ENCODE measurements at regions not wholly inside any gene's neighbourhood (a gene's known extent, or its start where the extent isn't known, plus 50 kb on each side); places are given as distances from the start of the nearest gene placed in this dataset.
"Not testable (repeated sequence)": the region's sequence is repeated elsewhere in the genome, so short reads cannot be mapped to it uniquely, and the experiment has no call there.

DNA sequence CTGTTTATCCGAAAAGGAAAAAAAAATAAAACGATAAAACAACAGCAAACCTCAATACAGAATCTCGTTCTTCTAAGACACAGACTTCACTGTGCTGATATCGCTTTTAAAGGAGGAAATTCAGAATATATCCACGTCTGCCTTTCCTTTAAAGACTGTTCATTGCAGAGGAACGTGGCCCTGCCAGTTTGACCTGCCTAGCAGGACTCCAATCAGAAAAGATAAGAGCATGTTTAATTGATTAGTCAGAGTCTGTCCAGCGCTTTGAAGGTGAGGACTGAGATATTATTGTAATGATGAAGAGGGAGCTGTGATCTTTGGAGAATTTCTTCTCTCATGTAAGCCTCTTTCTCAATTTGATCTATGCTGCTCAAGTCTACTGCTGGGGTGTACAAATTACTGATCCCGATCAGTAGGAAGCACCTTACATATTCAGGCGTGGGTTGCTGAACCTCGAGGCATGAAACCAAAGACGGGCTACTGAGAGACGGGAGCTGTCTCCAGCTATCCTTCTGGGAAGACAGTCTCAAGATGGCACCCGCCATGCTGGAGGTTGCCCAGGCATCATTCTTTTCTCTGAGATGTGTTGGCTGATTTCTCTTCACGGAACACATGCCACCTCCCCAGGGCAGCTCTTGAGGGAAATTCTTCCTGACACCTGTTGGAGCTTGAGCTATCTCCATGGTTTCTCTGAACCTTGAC lies 146.1 kb downstream of the SHOX start:
- Mint-ChIP-seq H3K36me3 (ENCODE audit: low read depth) (no peaks in the 10 kb centered on the region), H3K4me1 (ENCODE audit: low read depth) (no peaks in the 10 kb centered on the region), H3K4me3 (no peak overlapping the region), H3K9me3 (peaks cover 11% of the 10 kb centered on the region), H3K27me3 (ENCODE audit: low read depth) (no peaks in the 10 kb centered on the region), H3K27ac (no peak overlapping the region)

DNA sequence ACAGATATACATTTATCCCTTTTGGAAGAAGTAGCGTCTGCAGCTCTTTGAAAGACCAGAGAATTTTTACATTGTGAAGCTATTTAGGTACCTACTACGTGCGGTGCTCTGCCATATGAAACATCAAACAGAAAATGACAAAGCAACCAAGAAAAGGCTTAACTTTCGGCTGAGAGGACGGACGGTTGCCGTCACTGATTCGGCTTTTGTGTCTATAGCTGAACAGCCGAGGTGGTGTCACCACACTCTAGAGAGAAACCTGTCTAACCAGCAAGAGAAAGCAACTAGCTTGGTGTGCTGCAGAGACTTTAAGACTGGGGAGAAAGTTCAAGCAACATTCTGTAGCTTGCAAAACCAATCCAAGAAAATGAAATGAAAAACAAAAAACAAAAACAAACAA lies 145.5 kb downstream of the SHOX start:
- no peaks in the 10 kb centered on the region for H3K27me3 Mint-ChIP-seq (ENCODE audit: low read depth)
- no peak overlapping the region for H3K27ac Mint-ChIP-seq
- no peaks in the 10 kb centered on the region for H3K36me3 Mint-ChIP-seq (ENCODE audit: low read depth)
- H3K4me1 Mint-ChIP-seq (ENCODE audit: low read depth): no peaks in the 10 kb centered on the region
- peaks cover 8% of the 10 kb centered on the region for H3K9me3 Mint-ChIP-seq
- H3K4me3 Mint-ChIP-seq: no peak overlapping the region

DNA sequence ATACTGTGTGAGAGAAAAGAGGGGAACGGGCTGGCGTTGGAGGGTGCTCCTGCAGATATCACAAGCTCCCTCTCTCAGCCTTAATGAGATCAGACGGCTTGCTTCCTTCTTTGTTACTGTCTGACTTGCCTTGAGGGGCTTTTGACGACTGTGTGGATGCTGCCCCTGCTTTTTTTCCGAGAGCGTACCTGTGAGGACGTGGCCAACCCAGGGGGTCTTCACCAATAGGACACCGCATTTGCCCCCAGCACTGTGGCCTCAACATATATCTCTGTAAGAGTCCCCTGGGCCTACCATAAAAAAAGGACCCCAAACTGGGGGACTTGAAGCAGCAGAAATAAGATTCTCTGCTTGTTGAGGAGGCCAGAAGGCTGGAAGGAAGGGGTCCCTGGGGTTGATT lies 143.9 kb downstream of the SHOX start:
- H3K27me3 Mint-ChIP-seq (ENCODE audit: low read depth): no peaks in the 10 kb centered on the region

DNA sequence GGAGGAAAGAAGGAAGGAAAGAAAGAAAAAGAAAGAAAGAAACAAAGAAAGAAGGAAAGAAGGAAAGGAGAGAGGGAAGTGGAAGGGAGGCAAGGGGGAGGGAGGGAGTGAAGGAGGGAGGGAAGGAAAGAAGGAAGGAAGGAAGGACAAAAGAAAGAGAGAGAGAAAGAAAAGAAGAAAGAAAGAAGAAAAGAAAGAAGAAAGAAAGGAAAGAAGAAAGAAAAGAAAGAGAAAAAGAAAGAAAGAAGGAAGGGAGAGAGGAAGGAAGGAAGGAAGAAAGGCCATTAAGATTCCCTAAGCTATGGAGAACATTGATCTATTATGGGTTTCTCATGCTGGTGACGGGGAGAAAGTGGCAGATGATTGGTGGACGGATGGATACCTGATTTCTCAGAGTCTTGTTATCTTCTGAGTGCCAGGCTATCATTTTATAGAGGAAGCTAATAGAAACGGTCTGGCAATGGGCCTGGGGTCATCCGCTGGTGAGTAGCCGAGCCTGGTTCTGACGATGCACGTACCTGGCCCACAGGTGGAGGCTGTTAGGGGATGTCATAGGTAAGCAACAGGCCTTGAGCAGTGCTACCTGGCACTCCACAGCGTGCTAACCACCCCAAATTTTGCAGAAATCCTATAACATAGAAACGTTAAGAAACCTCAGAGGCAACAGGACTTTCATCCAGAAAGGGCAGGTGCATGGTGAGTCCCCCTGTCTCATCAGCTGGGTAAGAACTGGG lies 142.9 kb downstream of the SHOX start:
- no peaks in the 10 kb centered on the region for H3K4me1 Mint-ChIP-seq (ENCODE audit: low read depth)
- no peaks in the 10 kb centered on the region for H3K9me3 Mint-ChIP-seq
- H3K4me3 Mint-ChIP-seq: no peak overlapping the region
- no peak overlapping the region for H3K27ac Mint-ChIP-seq
- no peaks in the 10 kb centered on the region for H3K27me3 Mint-ChIP-seq (ENCODE audit: low read depth)
- no peaks in the 10 kb centered on the region for H3K36me3 Mint-ChIP-seq (ENCODE audit: low read depth)

More for the DNA sequence above, 143.9 kb downstream of the SHOX start:
- no peak overlapping the region for H3K27ac Mint-ChIP-seq
- no peaks in the 10 kb centered on the region for H3K36me3 Mint-ChIP-seq (ENCODE audit: low read depth)
- peaks cover 8% of the 10 kb centered on the region for H3K9me3 Mint-ChIP-seq
- no peak overlapping the region for H3K4me3 Mint-ChIP-seq
- H3K4me1 Mint-ChIP-seq (ENCODE audit: low read depth): no peaks in the 10 kb centered on the region

DNA sequence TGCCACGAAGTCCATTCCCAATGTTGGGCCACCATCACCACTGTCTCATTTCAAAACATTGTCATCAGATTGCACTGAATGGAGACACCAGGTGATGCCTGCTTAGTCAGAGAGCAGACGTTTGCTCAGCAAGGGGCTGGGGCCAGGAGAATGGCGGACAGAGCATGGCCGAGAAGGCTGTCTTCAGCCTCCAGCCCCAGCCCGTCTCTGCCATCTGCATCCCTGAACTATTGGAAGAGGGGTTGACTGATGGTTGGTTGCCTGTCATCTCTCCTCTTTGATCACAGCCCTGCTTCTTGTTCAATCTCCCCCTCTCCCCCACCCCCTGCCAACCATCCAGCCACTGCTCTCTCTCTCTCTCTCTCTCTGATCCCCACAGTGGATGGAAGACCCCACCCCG lies 140.9 kb downstream of the SHOX start:
- peaks cover 12% of the 10 kb centered on the region for H3K9me3 Mint-ChIP-seq
- H3K4me3 Mint-ChIP-seq: no peak overlapping the region
- H3K36me3 Mint-ChIP-seq (ENCODE audit: low read depth): no peaks in the 10 kb centered on the region
- no peaks in the 10 kb centered on the region for H3K4me1 Mint-ChIP-seq (ENCODE audit: low read depth)
- H3K27ac Mint-ChIP-seq: no peak overlapping the region
- no peaks in the 10 kb centered on the region for H3K27me3 Mint-ChIP-seq (ENCODE audit: low read depth)

DNA sequence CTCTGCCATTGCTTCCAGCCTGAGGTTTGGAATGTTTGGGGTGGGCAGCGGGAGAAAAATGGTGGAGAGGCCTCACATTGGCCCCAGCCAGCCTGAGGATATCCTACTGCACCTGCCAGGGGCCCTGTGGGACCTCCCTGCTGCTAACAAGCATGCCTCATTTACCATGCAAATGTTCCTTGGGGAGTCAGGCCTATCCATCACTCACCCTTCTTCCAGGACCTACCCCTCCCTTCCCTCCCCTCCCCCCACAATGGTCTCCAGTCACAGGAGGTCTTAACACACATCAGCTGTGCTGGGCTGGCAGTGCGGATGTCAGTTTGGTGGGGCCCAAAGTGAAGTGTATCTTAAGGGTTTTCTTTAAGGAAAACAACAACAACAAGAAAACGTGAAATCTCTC lies 139.2 kb downstream of the SHOX start:
- H3K36me3 Mint-ChIP-seq (ENCODE audit: low read depth): no peaks in the 10 kb centered on the region
- peaks cover 12% of the 10 kb centered on the region for H3K9me3 Mint-ChIP-seq
- H3K4me3 Mint-ChIP-seq: no peak overlapping the region
- no peaks in the 10 kb centered on the region for H3K4me1 Mint-ChIP-seq (ENCODE audit: low read depth)
- no peak overlapping the region for H3K27ac Mint-ChIP-seq
- no peaks in the 10 kb centered on the region for H3K27me3 Mint-ChIP-seq (ENCODE audit: low read depth)

DNA sequence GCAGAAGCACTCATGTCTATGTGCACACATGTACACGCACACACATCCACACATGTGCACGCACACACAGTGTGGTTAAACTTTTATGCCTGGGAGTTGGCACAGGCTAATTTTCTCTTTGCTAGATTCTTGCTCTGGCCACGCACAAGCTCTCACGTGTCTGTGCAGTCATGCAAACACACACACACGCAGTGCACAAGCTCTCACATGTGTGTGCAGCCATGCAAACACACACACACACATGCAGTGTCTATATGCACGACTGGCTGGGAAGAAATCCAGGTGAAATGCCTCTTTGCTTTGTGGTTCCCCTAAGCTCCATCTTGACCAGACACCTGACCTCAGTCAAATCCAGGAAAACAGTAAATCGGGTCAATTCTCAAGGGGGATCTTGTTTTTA lies 138.0 kb downstream of the SHOX start:
- Mint-ChIP-seq H3K4me3 (no peak overlapping the region), H3K36me3 (ENCODE audit: low read depth) (no peaks in the 10 kb centered on the region), H3K9me3 (peaks cover 12% of the 10 kb centered on the region), H3K27me3 (ENCODE audit: low read depth) (no peaks in the 10 kb centered on the region), H3K4me1 (ENCODE audit: low read depth) (no peaks in the 10 kb centered on the region), H3K27ac (no peak overlapping the region)

DNA sequence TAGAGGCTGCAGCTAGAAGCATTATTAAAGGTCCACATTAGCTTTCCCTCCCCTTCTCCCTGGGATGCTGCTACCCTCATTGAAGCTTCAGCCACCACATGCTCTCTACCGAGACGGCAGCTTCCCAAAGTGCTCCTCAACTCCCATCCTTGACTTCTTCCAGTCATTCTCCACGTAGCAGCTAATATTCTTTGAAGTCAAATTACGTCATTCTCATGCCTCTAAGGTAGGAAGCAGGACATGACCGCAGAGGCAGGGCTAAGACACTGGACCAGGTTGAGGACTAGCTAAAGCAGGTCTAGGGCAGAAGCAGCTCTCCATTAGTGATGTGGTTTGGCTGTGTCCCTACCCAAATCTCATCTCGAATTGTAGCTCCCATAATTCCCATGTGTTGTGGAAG lies 128.3 kb downstream of the SHOX start:
- peaks cover 11% of the 10 kb centered on the region for H3K9me3 Mint-ChIP-seq
- H3K36me3 Mint-ChIP-seq (ENCODE audit: low read depth): no peaks in the 10 kb centered on the region
- no peak overlapping the region for H3K4me3 Mint-ChIP-seq
- no peak overlapping the region for H3K27ac Mint-ChIP-seq
- H3K27me3 Mint-ChIP-seq (ENCODE audit: low read depth): no peaks in the 10 kb centered on the region
- no peaks in the 10 kb centered on the region for H3K4me1 Mint-ChIP-seq (ENCODE audit: low read depth)

DNA sequence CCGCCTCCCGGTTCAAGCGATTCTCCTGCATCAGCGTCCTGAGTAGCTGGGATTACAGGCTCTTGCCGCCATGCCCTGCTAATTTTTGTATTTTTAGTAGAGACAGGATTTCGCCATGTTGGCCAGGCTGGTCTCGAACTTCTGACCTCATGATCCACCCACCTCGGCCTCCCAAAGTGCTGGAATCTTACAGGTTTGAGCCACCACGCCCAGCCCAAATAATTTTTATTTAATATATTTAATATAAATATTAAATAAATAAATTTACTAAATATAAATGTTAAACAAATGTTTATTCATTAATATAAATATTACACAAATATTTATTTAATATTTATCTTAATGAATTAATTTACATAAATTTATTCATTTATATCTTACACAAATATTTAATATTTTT lies 120.2 kb downstream of the SHOX start:
- H3K27ac Mint-ChIP-seq: no peak overlapping the region
- no peak overlapping the region for H3K4me3 Mint-ChIP-seq
- no peaks in the 10 kb centered on the region for H3K36me3 Mint-ChIP-seq (ENCODE audit: low read depth)
- H3K27me3 Mint-ChIP-seq (ENCODE audit: low read depth): no peaks in the 10 kb centered on the region
- H3K9me3 Mint-ChIP-seq: peaks cover 13% of the 10 kb centered on the region
- no peaks in the 10 kb centered on the region for H3K4me1 Mint-ChIP-seq (ENCODE audit: low read depth)

DNA sequence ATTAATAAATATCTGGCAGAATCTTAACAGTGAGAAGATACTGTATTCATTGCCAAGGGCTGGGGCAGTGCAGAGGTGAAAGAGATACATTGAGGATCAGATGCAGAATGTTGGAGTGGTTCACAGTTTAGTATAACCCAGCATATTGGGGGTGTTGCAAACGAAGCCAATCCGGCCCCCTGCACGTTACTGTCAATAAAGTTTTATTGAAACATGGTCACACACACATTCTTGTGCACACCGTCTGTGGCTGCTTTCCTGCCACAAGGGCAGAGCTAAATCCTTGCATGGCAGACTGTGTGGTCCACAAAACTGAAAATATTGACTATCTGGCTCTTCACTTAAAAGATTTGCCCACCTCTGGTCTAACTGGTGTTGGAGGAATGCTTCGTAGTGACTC lies 119.7 kb downstream of the SHOX start:
- H3K27me3 Mint-ChIP-seq (ENCODE audit: low read depth): no peaks in the 10 kb centered on the region
- peaks cover 15% of the 10 kb centered on the region for H3K9me3 Mint-ChIP-seq
- H3K4me3 Mint-ChIP-seq: no peak overlapping the region
- H3K27ac Mint-ChIP-seq: no peak overlapping the region
- H3K4me1 Mint-ChIP-seq (ENCODE audit: low read depth): no peaks in the 10 kb centered on the region
- H3K36me3 Mint-ChIP-seq (ENCODE audit: low read depth): no peaks in the 10 kb centered on the region

DNA sequence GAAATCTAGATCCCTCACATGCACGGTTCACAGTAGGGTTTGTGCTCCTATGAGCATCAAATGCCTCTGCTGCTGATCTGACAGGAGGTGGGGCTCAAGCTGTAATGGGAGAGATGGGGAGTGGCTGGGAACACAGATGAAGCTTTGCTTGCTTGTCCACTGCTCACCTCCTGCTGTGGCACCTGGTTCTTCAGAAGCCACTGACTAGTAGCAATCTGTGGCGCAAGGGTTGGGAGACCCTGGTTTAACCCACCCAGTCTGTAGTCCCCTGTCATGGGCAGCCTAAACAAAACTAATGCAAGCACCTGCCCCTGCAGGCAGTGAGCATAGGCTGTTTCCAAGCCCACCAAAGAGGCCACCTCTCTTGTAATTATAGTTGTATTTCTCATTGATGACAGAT lies 116.6 kb downstream of the SHOX start:
- Mint-ChIP-seq H3K36me3 (ENCODE audit: low read depth) (no peaks in the 10 kb centered on the region), H3K9me3 (peaks cover 38% of the 10 kb centered on the region), H3K4me3 (no peak overlapping the region), H3K4me1 (ENCODE audit: low read depth) (no peaks in the 10 kb centered on the region), H3K27ac (no peak overlapping the region), H3K27me3 (ENCODE audit: low read depth) (no peaks in the 10 kb centered on the region)

DNA sequence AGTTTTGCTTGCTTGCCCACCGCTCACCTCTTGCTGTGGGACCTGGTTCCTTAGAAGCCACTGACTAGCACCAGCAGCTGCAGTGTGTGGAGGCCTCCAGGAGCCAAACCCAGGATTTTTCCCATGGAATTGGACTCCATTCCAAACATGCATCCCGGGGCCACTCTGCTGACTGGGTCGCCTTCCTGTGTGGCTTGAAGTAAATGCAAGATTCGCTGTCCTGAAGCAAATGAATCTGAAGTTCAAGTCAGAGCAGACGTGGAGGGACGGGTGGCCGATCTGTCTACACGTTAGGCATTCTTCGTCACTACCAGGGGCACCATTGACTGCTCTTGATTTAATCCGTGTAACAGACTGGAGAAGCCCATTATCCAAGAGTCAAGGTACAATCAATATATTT lies 109.0 kb downstream of the SHOX start:
- Mint-ChIP-seq H3K9me3 (peaks cover 33% of the 10 kb centered on the region), H3K4me3 (no peak overlapping the region), H3K36me3 (ENCODE audit: low read depth) (no peaks in the 10 kb centered on the region), H3K4me1 (ENCODE audit: low read depth) (no peaks in the 10 kb centered on the region), H3K27ac (no peak overlapping the region), H3K27me3 (ENCODE audit: low read depth) (no peaks in the 10 kb centered on the region)

DNA sequence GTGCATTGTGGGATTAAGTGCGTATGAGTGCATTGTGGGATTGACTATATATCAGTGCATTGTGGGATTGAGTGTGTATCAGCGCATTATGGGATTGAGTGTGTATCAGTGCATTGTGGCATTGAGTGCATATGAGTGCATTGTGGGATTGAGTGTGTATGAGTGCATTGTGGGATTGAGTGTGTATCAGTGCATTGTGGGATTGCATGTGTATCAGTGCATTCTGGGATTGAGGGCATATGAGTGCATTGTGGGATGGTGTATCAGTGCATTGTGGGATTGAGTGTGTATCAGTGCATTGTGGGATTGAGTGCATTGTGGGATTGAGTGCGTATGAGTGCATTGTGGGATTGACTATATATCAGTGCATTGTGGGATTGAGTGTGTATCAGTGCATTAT lies 106.4 kb downstream of the SHOX start:
- H3K9me3 Mint-ChIP-seq: peaks cover 15% of the 10 kb centered on the region
- H3K27me3 Mint-ChIP-seq (ENCODE audit: low read depth); H3K4me1 Mint-ChIP-seq (ENCODE audit: low read depth); H3K27ac Mint-ChIP-seq; H3K4me3 Mint-ChIP-seq; H3K36me3 Mint-ChIP-seq (ENCODE audit: low read depth): not testable (repeated sequence)

DNA sequence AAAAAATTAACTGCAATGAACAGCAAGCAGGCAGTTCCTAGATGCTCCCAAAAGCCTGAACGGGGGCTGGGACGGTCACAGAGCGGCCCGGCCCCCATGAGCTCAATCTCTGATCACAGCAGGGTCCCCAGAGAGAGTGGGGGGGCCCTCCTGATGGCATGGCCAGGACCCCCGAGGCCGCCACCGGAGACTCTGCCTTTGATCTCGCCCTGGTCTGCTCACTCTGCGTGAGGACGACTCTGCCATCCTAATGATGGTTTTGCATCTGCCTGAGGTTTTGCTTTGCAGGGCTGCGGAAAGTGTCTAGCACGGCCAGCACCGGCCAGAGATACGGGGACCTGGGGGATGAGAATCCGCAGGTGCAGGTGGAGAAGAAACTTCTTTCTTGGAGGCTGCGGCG lies 103.8 kb downstream of the SHOX start:
- Mint-ChIP-seq H3K27me3 (ENCODE audit: low read depth) (no peaks in the 10 kb centered on the region), H3K27ac (no peak overlapping the region), H3K36me3 (ENCODE audit: low read depth) (no peaks in the 10 kb centered on the region), H3K9me3 (no peaks in the 10 kb centered on the region), H3K4me1 (ENCODE audit: low read depth) (no peaks in the 10 kb centered on the region), H3K4me3 (no peak overlapping the region)

DNA sequence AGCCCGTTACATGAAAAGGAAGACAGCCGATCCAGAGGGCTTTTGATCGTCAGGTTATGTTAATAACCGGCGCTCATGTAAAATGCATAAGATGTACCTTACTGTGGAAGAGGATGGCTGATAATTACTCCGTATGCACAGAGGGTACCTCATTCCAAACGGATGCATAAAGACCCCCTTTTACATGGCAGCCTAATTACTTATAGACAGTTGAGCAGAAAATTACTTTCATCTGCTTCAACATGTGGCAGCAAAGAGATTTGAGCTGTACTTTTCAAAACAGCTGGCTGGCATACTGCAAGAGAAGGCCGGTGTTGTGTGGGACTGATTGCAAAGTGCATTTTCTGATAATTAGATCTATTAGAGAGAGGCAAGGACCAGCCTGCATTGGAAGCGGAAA lies 103.4 kb downstream of the SHOX start:
- H3K9me3 Mint-ChIP-seq: no peaks in the 10 kb centered on the region
- no peaks in the 10 kb centered on the region for H3K36me3 Mint-ChIP-seq (ENCODE audit: low read depth)
- no peaks in the 10 kb centered on the region for H3K27me3 Mint-ChIP-seq (ENCODE audit: low read depth)
- H3K4me3 Mint-ChIP-seq: no peak overlapping the region
- no peaks in the 10 kb centered on the region for H3K4me1 Mint-ChIP-seq (ENCODE audit: low read depth)
- H3K27ac Mint-ChIP-seq: no peak overlapping the region

Data from T-helper 1 cell treated with Interleukin-12 subunit alpha and Interleukin-12 subunit beta and Interleukin-4 antibody, amounts not matched to agents 30 μg/mL and 1 μg/mL, for 36 hours (primary cell).